Body of pancreas (tissue), 4 donors: ENCODE measurements at regions not wholly inside any gene's neighbourhood (a gene's known extent, or its start where the extent isn't known, plus 50 kb on each side); places are given as distances from the start of the nearest gene placed in this dataset.

Source experiments
- CTCF ChIP-seq, 7 experiments: fragments of 450-650 bp in 4 of 7; fragments of 200-600 bp in 3 of 7; sonication (generic) in 3 of 7; IDR thresholded peaks; one replicate each; pipeline ENCODE4 v1.5.1; 2016 to 2019; ENCODE audit warnings: antibody characterized with exemption in 7 of 7
- POLR2A ChIP-seq, 3 donors: fragments of 450-650 bp; IDR thresholded peaks; one replicate each; pipeline ENCODE4 v1.6.1; 2016; ENCODE audit warnings: antibody characterized with exemption in 3 of 3, mild to moderate bottlenecking in 2 of 3

DNA sequence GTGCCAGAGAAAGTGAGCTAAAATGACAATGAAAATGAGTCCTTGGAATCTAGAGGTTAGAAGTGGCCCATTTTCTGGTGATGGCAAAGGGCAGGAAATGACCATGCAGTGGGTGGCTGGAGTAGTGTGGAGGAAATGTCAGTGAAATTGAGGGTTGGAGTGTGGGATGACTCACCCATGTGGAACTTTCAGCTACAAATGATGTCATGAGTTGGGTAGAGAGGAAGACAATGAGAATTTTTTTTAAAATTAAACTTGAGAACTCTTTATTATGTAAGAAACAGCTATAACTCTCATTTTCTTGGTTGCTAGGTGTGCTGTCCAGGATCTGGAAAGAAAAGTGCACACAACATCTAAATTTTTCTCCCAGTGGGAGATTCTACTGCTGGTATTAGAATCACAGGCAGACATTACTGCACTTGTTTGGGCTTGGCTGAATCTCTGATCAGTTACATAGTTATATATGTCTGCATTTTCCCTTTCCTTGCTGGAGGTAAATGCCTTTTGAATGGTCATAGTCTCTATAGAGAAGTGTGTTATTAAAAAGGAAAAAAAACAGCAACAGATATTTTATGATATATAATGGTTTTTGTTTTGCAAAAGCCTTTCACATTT lies 56.8 kb upstream of the GNG12 start:
- TF ChIP-seq CTCF (IDR thresholded peaks at IDR 0.05) (no peak), POLR2A (IDR thresholded peaks at IDR 0.05) (no peak)
